Naive B cell (primary cell): ENCODE measurements at regions not wholly inside any gene's neighbourhood (a gene's known extent, or its start where the extent isn't known, plus 50 kb on each side); places are given as distances from the start of the nearest gene placed in this dataset.

ENCODE experiments used
- ATAC-seq, 2 donors: fragments of 150-1000 bp; cut with Tn5 transposase; 2 replicates each; pipeline ENCODE4 v1.10.0; 2021; ENCODE audit warnings: low read depth in 2 of 2, mild to moderate bottlenecking in 2 of 2, moderate library complexity in 2 of 2
- DNase-seq: peaks from one replicate; pipeline ENCODE4 v3.0.0; 2022
- H3K27ac Mint-ChIP-seq, 6 donors: one replicate each; pipeline ENCODE4 v1.8.0; 2020 to 2022; ENCODE audit warnings: mild to moderate bottlenecking in 6 of 6, mixed read lengths in 6 of 6, moderate library complexity in 5 of 6, inconsistent platforms in 2 of 6
- H3K27me3 Mint-ChIP-seq, 3 donors: one replicate each; pipeline ENCODE4 v1.8.0; 2021 to 2022; ENCODE audit warnings: mixed read lengths in 3 of 3, mild to moderate bottlenecking in 1 of 3
- H3K36me3 Mint-ChIP-seq, 2 donors: one replicate each; pipeline ENCODE4 v1.8.0; 2020 to 2022; ENCODE audit warnings: mixed read lengths in 2 of 2, inconsistent platforms in 1 of 2, mild to moderate bottlenecking in 1 of 2
- H3K4me1 Mint-ChIP-seq, 3 donors: one replicate each; pipeline ENCODE4 v1.8.0; 2020 to 2022; ENCODE audit warnings: mixed read lengths in 3 of 3, inconsistent platforms in 1 of 3, mild to moderate bottlenecking in 1 of 3, moderate library complexity in 1 of 3
- H3K4me3 Mint-ChIP-seq, 8 donors: one replicate each; pipeline ENCODE4 v1.8.0; 2020 to 2022; ENCODE audit warnings: mild to moderate bottlenecking in 8 of 8, mixed read lengths in 8 of 8, moderate library complexity in 8 of 8, inconsistent platforms in 2 of 8
- H3K9me3 Mint-ChIP-seq, 7 donors: one replicate each; pipeline ENCODE4 v1.8.0; 2020 to 2022; ENCODE audit warnings: mixed read lengths in 7 of 7, mild to moderate bottlenecking in 5 of 7, inconsistent platforms in 2 of 7, moderate library complexity in 1 of 7

- H3K27ac Mint-ChIP-seq, result no peak overlapping the region
- H3K4me3 Mint-ChIP-seq, result no peak overlapping the region
- H3K27me3 Mint-ChIP-seq, result peaks cover 11 to 17% (median 13%) of the 10 kb centered on the region in 3 donors
- peaks cover 0 to 16% (median 7%) of the 10 kb centered on the region in 7 donors for H3K9me3 Mint-ChIP-seq
- DNase-seq (no peak), ATAC-seq (no peak)
- no peaks in the 10 kb centered on the region for H3K36me3 Mint-ChIP-seq
- no peaks in the 10 kb centered on the region for H3K4me1 Mint-ChIP-seq
Observed at GRCh38 chr20:40558212-40558611, 130.8 kb downstream of the MAFB start.

GRCh38 chr20:40551125-40551530 lies 137.9 kb downstream of the MAFB start:
- H3K4me1 Mint-ChIP-seq, result no peaks in the 10 kb centered on the region
- H3K9me3 Mint-ChIP-seq, result peaks cover 0 to 18% (median 6%) of the 10 kb centered on the region in 7 donors
- no peak for ATAC-seq
- DNase-seq, result no peak
- H3K27ac Mint-ChIP-seq, result no peak overlapping the region
- H3K27me3 Mint-ChIP-seq, result peaks cover 8 to 33% (median 19%) of the 10 kb centered on the region in 3 donors
- H3K4me3 Mint-ChIP-seq, result no peak overlapping the region
- no peaks in the 10 kb centered on the region for H3K36me3 Mint-ChIP-seq

GRCh38 chr20:40547483-40548091 lies 141.4 kb downstream of the MAFB start:
- DNase-seq, result no peak
- ATAC-seq, result no peak
- Mint-ChIP-seq H3K27ac (no peak overlapping the region), H3K4me3 (no peak overlapping the region), H3K4me1 (no peaks in the 10 kb centered on the region), H3K9me3 (peaks cover 0 to 3% (median 0%) of the 10 kb centered on the region in 7 donors), H3K36me3 (no peaks in the 10 kb centered on the region), H3K27me3 (peaks cover 13 to 24% (median 14%) of the 10 kb centered on the region in 3 donors)

GRCh38 chr20:40545478-40545877 lies 143.6 kb downstream of the MAFB start:
- ATAC-seq, result no peak
- Mint-ChIP-seq H3K9me3 (peaks cover 0 to 3% (median 0%) of the 10 kb centered on the region in 7 donors), H3K4me1 (no peaks in the 10 kb centered on the region), H3K27ac (no peak overlapping the region), H3K4me3 (no peak overlapping the region), H3K27me3 (peaks cover 8 to 18% (median 12%) of the 10 kb centered on the region in 3 donors), H3K36me3 (no peaks in the 10 kb centered on the region)
- no peak for DNase-seq

- ATAC-seq (no peak), DNase-seq (no peak)
- Mint-ChIP-seq H3K27me3 (peaks cover 12 to 19% (median 15%) of the 10 kb centered on the region in 3 donors), H3K4me1 (no peaks in the 10 kb centered on the region), H3K36me3 (no peaks in the 10 kb centered on the region), H3K27ac (no peak overlapping the region), H3K4me3 (no peak overlapping the region), H3K9me3 (peaks cover 0 to 4% (median 0%) of the 10 kb centered on the region in 7 donors)
Observed at GRCh38 chr20:40542065-40542464, 147.0 kb downstream of the MAFB start.

- Mint-ChIP-seq H3K27ac (no peak overlapping the region), H3K4me1 (no peaks in the 10 kb centered on the region), H3K4me3 (no peak overlapping the region), H3K9me3 (peaks cover 0 to 4% (median 0%) of the 10 kb centered on the region in 7 donors), H3K27me3 (peaks cover 9 to 23% (median 14%) of the 10 kb centered on the region in 3 donors), H3K36me3 (no peaks in the 10 kb centered on the region)
- ATAC-seq (no peak), DNase-seq (no peak)
Observed at GRCh38 chr20:40540166-40540565, 148.9 kb downstream of the MAFB start.

- peaks cover 0 to 9% (median 3%) of the 10 kb centered on the region in 7 donors for H3K9me3 Mint-ChIP-seq
- no peak for DNase-seq
- H3K4me1 Mint-ChIP-seq, result no peaks in the 10 kb centered on the region
- no peak overlapping the region for H3K4me3 Mint-ChIP-seq
- H3K27ac Mint-ChIP-seq, result no peak overlapping the region
- H3K27me3 Mint-ChIP-seq, result peaks cover 0 to 23% (median 14%) of the 10 kb centered on the region in 3 donors
- ATAC-seq, result no peak
- no peaks in the 10 kb centered on the region for H3K36me3 Mint-ChIP-seq
Observed at GRCh38 chr20:40538131-40538530, 150.9 kb downstream of the MAFB start.

GRCh38 chr20:40536808-40537207 lies 152.2 kb downstream of the MAFB start:
- Mint-ChIP-seq H3K36me3 (no peaks in the 10 kb centered on the region), H3K9me3 (peaks cover 4 to 18% (median 9%) of the 10 kb centered on the region in 7 donors), H3K4me3 (no peak overlapping the region), H3K27ac (no peak overlapping the region), H3K4me1 (no peaks in the 10 kb centered on the region), H3K27me3 (peaks cover 0 to 23% (median 8%) of the 10 kb centered on the region in 3 donors)
- ATAC-seq (no peak), DNase-seq (no peak)

GRCh38 chr20:40535816-40536215 lies 153.2 kb downstream of the MAFB start:
- Mint-ChIP-seq H3K4me1 (no peaks in the 10 kb centered on the region), H3K36me3 (no peaks in the 10 kb centered on the region), H3K27me3 (peaks cover 0 to 23% (median 4%) of the 10 kb centered on the region in 3 donors), H3K9me3 (peaks cover 6 to 25% (median 13%) of the 10 kb centered on the region in 7 donors), H3K27ac (no peak overlapping the region), H3K4me3 (no peak overlapping the region)
- DNase-seq, result no peak
- no peak for ATAC-seq

GRCh38 chr20:40532103-40532502 lies 156.9 kb downstream of the MAFB start:
- ATAC-seq (no peak), DNase-seq (no peak)
- no peaks in the 10 kb centered on the region for H3K36me3 Mint-ChIP-seq
- H3K9me3 Mint-ChIP-seq, result peaks cover 6 to 29% (median 18%) of the 10 kb centered on the region in 7 donors
- peaks cover 0 to 8% (median 0%) of the 10 kb centered on the region in 3 donors for H3K27me3 Mint-ChIP-seq
- H3K4me3 Mint-ChIP-seq, result no peak overlapping the region
- H3K27ac Mint-ChIP-seq, result no peak overlapping the region
- no peaks in the 10 kb centered on the region for H3K4me1 Mint-ChIP-seq

GRCh38 chr20:40525351-40525750 lies 163.7 kb downstream of the MAFB start:
- Mint-ChIP-seq H3K27me3 (peaks cover 7 to 13% (median 7%) of the 10 kb centered on the region in 3 donors), H3K4me3 (no peak overlapping the region)
- DNase-seq, result no peak

GRCh38 chr20:40524071-40524470 lies 165.0 kb downstream of the MAFB start:
- Mint-ChIP-seq H3K4me1 (no peaks in the 10 kb centered on the region), H3K4me3 (no peak overlapping the region), H3K27ac (no peak overlapping the region), H3K36me3 (no peaks in the 10 kb centered on the region), H3K27me3 (peaks cover 7 to 17% (median 7%) of the 10 kb centered on the region in 3 donors), H3K9me3 (peaks cover 0 to 6% (median 0%) of the 10 kb centered on the region in 7 donors)
- DNase-seq (no peak), ATAC-seq (no peak)

More at GRCh38 chr20:40525351-40525750, 163.7 kb downstream of the MAFB start:
- H3K27ac Mint-ChIP-seq, result no peak overlapping the region
- no peaks in the 10 kb centered on the region for H3K4me1 Mint-ChIP-seq
- ATAC-seq, result no peak
- peaks cover 0 to 6% (median 0%) of the 10 kb centered on the region in 7 donors for H3K9me3 Mint-ChIP-seq
- no peaks in the 10 kb centered on the region for H3K36me3 Mint-ChIP-seq

GRCh38 chr20:40522405-40522804 lies 166.6 kb downstream of the MAFB start:
- Mint-ChIP-seq H3K4me3 (no peak overlapping the region), H3K27me3 (peaks cover 7 to 17% (median 13%) of the 10 kb centered on the region in 3 donors), H3K9me3 (peaks cover 0 to 6% (median 0%) of the 10 kb centered on the region in 7 donors), H3K36me3 (no peaks in the 10 kb centered on the region), H3K27ac (no peak overlapping the region), H3K4me1 (no peaks in the 10 kb centered on the region)
- ATAC-seq (no peak), DNase-seq (no peak)

GRCh38 chr20:40521962-40522361 lies 167.1 kb downstream of the MAFB start:
- no peak overlapping the region for H3K4me3 Mint-ChIP-seq
- H3K36me3 Mint-ChIP-seq, result no peaks in the 10 kb centered on the region
- H3K4me1 Mint-ChIP-seq, result no peaks in the 10 kb centered on the region
- peaks cover 0 to 6% (median 0%) of the 10 kb centered on the region in 7 donors for H3K9me3 Mint-ChIP-seq
- H3K27me3 Mint-ChIP-seq, result peaks cover 7 to 17% (median 14%) of the 10 kb centered on the region in 3 donors
- DNase-seq, result no peak
- no peak for ATAC-seq
- no peak overlapping the region for H3K27ac Mint-ChIP-seq
